ENCODE measurements at regions not wholly inside any gene's neighbourhood (a gene's known extent, or its start where the extent isn't known, plus 50 kb on each side); places are given as distances from the start of the nearest gene placed in this dataset.

GRCh38 chr14:40494483-40494882 lies 1062.2 kb upstream of the FBXO33 start:
- DNase-seq (ENCODE audit: low spot score): no peak

DNA sequence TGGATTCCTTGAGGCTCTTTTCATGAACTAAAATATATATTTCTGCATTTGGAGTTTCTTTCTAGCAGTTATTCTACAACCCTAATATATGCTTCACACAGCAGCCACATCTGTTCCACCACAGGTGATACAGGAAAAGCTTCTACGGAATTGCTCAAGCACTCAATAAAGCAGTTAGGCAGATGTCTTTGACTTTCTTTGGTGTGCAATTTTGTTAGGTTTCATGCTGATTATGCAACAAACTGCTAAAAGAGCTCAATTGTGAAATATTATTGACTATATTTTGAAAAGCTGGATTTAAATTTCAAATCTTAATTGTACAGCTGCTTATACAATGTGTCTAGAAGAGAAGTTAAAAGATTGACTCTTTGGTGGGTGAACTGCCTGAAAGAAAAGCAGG lies 1055.6 kb upstream of the FBXO33 start:
- DNase-seq (ENCODE audit: low spot score): no peak

DNA sequence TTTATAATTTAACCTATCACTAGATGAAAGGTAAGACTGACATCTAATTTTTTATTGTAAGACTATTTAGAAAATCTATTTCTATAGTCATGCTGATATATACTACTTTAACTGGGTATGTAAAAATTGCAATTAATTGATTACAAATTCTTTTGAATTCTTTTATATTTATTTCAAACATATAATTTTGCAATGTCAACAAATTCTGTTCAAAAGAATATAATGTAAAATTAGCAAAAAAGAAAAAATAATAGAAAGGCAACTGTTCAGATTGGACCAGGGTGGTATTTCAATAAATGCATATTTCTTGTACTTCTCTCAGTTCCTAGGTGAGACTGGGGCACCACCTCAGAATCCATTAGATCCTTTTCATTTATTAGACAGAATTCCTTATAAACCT lies 1053.5 kb upstream of the FBXO33 start:
- DNase-seq (ENCODE audit: low spot score): no peak

DNA sequence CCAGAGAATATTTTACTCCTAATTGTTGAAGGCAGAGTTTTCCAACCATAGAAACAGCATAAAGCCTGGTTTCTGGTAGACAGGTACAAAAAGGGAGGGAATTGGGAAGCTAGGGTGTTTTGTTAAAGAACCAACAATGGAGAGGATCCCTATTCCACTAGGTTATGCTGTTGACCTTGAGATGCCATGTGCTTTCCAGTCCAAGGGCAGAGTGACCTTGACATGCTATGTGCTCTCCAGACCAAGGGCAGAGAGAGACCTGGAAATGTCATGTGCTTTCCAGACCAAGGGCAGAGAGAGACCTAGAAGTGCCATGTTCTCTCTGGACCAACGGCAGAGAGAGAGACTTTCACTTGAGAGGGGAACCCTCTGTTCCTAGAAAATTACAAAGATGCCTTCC lies 1043.8 kb upstream of the FBXO33 start:
- DNase-seq (ENCODE audit: low spot score): no peak

DNA sequence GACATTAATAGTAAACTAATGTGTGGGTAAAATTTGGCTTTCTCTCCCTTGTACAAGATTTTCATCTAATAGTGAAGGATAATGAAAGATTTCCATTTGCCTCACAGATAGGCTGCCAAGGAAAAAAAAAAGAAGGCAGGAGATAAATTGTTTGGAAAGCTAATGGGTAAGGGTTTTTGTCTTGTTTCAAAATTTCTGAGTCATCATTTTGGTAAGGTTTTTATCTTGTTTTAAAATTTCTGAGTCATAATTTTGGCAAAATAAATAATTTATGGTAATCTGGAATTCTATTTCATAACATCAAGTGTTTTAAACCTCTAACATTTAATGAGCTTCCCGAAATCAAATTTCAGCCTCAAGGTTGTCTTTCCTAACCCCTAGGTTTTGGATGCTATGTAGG lies 1035.7 kb upstream of the FBXO33 start:
- DNase-seq (ENCODE audit: low spot score): no peak

GRCh38 chr14:40464531-40464930 lies 1032.3 kb upstream of the FBXO33 start:
- DNase-seq (ENCODE audit: low spot score): no peak

DNA sequence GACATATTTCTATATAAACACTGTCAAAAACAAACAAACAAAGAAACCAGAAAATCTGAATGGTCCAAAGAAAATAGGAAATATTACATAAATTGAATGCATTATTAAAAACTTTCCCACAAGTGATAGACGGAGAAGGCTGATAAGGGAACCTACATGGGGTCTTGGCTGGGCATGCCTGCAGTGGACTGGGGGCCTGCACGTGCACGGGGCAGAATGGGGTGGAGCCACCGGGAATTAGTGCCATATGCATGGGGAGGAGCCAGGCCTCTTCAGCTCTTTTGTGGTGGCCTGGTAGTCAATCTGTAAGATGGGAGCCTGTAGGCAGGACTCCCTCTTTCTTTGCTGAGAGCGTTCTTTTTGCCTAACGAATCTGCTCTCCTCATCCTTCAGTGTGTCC lies 1031.7 kb upstream of the FBXO33 start:
- no peak for DNase-seq (ENCODE audit: low spot score)

GRCh38 chr14:40452674-40453073 lies 1020.4 kb upstream of the FBXO33 start:
- DNase-seq (ENCODE audit: low spot score): no peak

GRCh38 chr14:40447017-40447416 lies 1014.8 kb upstream of the FBXO33 start:
- no peak for DNase-seq (ENCODE audit: low spot score)

GRCh38 chr14:40445020-40445419 lies 1012.8 kb upstream of the FBXO33 start:
- no peak for DNase-seq (ENCODE audit: low spot score)

DNA sequence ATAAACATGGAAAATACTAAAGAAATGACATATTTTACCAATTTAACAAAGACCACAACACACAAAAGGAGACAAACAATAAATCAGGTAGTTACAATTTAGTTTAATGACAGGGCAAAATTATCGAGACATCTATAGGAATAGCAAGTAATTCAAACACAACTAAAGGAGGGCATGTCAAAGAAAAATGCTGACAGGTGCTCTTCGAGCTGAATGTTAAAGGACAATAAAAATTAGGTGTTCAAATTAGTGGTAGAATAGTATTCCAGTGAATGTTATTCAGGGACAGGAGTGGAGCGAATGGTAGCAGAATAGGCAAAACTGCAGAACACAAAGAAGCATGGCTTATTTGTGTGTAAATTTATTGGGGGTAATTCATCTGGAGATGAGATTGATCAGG lies 1004.3 kb upstream of the FBXO33 start:
- DNase-seq (ENCODE audit: low spot score): no peak

DNA sequence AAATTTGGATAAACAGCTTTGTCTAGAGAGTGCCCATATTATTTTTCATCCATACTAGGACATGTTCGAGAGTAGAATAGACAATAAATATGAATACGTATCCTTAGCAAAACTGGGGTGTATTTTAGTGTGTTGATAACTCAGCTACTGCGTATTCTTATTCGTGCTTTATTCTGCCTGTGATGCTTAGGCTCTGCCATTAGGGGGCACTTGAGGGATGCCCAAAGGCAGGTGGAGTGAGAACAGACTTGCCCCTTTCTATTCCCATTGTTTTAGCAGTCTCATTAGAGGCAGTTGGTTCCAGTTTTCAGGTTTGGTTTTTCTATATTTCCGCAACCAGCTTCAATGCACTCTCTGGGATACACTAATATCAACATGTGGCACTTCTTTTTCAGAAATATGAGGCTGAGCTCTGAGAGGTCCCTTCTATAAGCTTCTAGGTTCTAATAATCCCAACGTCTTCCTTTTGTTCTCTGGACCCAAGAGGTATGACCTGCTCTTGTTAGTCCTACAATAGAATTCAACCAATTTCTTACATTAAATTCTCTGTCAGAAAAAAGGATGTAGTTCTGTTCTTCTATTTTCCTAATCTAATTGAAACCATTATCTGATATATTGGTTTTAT lies 985.7 kb upstream of the FBXO33 start:
- no peak for DNase-seq (ENCODE audit: low spot score)

GRCh38 chr14:40416565-40416964 lies 984.3 kb upstream of the FBXO33 start:
- DNase-seq (ENCODE audit: low spot score): no peak

GRCh38 chr14:40414386-40414785 lies 982.2 kb upstream of the FBXO33 start:
- no peak for DNase-seq (ENCODE audit: low spot score)

DNA sequence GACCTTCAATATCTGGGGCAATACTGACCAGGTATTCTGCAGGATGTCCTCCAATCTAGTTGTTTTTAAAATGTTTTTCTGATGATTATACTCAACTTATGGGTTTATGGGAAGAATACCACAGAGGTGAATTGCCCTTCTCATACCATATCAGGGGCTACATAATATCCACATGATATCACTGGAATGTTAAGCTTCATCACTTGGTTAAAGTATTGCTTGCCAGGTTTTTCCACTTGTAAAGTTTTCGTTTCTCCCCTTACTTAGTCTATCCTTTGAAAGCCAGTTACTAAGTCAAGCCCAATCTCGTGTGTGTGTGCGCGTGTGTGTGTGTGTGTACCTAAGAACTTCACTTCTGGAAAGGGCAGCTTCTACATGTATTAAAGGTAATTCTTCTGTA lies 980.9 kb upstream of the FBXO33 start:
- DNase-seq (ENCODE audit: low spot score): no peak

DNA sequence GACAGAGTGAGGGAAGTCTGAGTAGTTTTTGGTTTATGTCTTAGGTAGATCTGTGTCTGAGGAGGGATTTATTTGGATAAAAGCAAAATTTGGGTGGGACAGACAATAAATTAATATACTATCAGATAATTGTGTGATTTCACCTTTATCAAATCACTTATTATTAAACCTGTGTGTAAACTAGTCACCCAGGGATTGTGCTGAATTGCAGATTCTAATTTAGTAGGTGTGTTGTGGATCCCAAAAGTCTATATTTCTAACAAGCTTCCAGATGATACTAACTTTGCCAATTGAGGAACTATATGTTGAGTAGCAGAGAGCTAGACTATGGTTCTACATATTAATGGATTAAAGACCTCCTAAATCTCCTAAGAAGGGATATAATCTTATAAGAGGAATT lies 978.5 kb upstream of the FBXO33 start:
- DNase-seq (ENCODE audit: low spot score): no peak

- DNase-seq (ENCODE audit: low spot score): no peak
Observed at GRCh38 chr14:40402957-40403356, 970.7 kb upstream of the FBXO33 start.

DNA sequence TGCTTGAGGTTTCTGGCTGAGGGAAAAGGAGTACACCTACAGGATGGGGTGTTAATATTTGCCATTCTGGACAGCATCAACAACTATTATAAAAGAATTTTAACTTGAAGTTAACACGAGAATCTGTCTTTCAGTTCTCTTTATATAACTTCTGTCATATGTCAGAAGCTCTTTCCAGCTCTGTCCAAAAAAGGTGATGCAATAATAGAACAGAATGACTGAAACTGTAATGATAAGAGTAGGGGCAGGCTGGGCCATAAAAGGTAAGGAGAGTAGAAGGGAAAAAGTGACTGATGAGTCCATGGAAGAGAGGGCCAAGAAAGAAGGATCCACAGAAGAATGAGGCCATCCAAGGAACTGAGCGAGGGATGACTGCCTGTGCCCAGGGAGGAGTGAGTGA lies 966.7 kb upstream of the FBXO33 start:
- no peak for DNase-seq (ENCODE audit: low spot score)

DNA sequence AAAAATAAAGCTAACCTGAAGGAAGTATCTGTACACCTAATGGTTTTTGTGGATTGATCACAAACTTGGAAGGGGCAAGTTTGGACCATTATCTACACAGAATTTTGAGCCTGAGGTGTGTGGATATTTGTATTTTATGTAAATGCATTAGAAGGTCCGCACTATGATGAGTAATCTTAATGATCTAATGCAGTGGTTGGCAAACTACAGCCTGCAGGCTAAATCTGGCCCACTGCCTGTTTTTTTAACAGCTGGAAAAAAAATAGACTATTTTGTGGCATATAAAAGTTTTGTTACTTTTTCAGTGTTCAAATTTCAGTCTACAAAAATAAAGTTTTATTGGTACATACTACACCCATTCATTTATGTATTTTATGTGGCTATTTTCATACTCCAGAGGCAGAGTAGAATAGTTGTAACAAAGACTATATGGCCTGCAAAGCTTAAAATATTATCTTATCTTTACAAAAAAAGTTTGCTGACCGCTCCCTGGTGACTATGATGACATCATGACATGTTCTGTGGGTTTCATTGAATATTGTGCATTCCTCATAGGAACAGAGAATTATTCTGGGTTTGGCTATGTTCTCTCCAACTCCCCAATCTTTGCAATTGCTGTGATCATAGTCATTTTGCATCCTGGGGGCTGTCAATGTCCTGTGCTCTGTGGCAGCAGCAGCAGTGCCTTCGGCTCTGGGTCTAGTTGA lies 962.6 kb upstream of the FBXO33 start:
- no peak for DNase-seq (ENCODE audit: low spot score)

- DNase-seq (ENCODE audit: low spot score): no peak
Observed at GRCh38 chr14:40393143-40393542, 960.9 kb upstream of the FBXO33 start.

GRCh38 chr14:40386433-40386832 lies 954.2 kb upstream of the FBXO33 start:
- DNase-seq (ENCODE audit: low spot score): no peak

- DNase-seq (ENCODE audit: low spot score): no peak
Observed at GRCh38 chr14:40374221-40374620, 942.0 kb upstream of the FBXO33 start.

DNA sequence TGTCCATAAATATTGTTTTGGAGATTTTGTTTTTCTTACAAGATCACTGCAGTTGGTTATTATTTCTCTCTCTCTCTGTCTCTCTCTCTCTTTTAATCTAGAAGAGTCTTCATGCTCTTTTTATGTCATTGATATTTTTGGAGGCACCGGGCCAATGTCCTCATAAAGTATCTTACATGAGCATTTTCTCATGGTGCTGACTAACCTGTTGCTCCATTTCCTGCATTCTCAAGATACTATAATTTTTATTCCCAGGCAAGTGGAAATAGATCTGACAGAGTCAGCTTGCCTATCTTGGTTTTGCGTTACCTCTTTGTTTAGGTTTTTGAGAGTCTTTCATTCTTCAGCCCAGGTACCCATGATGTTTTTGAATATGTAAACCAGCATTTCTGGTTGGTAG lies 938.8 kb upstream of the FBXO33 start:
- no peak for DNase-seq (ENCODE audit: low spot score)

- DNase-seq (ENCODE audit: low spot score): no peak
Observed at GRCh38 chr14:40368314-40368713, 936.1 kb upstream of the FBXO33 start.
